H54 (cell line): ENCODE measurements at regions not wholly inside any gene's neighbourhood (a gene's known extent, or its start where the extent isn't known, plus 50 kb on each side); places are given as distances from the start of the nearest gene placed in this dataset.
A peak's percentile ranks its signal among the peaks of the same experiment; 100 is the strongest.

Source experiments
- DNase-seq: peaks from one replicate; pipeline ENCODE4 v3.0.0; 2011; ENCODE audit warnings: low spot score, mixed read lengths; ENCODE audit not compliant: insufficient read length
- FAIRE-seq: peaks from 3 replicates; lab custom pipeline; 2011; peaks lifted over from hg19 to GRCh38; lab: Jason Lieb, UNC
- POLR2A ChIP-seq: IDR thresholded peaks from 2 replicates; pipeline ENCODE4 v1.6.1; 2011; ENCODE audit warnings: low read depth, mild to moderate bottlenecking, low read length

DNA sequence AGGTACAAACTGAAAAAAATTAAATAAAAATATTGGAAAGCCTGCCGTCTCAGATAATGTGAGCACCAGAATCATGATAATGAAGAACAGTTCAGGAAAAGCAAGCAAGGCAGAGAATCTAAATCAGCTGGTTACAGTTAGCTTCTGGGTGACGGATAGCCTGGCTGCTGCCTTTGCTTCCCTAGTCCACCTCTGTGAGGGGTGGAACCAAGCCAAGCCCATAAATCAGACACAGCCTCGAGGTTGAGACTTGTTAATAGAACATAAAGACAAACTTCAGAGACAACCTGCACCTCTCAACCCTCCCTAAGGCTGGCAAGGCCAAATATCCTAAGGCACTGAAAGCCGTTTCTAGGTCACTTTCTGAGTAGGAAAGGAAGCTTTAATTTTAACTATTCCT is 334.7 kb upstream of the SLC39A10 start:
- FAIRE-seq (no peak), DNase-seq (no peak)
- TF ChIP-seq POLR2A: no peak

DNA sequence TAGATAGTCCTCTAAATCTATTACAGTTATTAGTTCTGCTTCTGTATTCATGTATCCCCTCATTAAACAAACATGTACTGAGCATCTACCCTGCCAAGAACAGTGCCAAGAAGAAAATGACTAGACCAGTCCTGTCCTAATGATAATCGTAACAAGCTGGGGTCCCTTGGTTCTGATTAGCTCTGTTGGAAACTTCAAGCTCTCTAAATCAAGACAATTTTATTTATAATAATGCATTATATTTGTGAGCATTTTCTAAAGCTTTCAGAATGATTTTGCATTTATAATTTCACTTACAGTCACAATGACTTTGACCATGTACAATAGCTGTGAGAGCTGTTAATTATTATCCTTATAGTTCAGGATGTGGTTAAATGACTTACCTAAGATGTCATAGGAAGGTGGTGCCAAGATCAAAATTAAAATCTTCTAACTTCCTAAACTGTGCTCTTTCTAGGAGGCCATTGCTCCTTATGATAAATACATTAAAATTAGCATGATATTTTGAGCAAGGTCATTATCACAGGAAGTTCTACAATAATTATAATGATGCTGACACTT is 336.5 kb upstream of the SLC39A10 start:
- no peak for FAIRE-seq
- no peak for TF ChIP-seq POLR2A
- DNase-seq: no peak

DNA sequence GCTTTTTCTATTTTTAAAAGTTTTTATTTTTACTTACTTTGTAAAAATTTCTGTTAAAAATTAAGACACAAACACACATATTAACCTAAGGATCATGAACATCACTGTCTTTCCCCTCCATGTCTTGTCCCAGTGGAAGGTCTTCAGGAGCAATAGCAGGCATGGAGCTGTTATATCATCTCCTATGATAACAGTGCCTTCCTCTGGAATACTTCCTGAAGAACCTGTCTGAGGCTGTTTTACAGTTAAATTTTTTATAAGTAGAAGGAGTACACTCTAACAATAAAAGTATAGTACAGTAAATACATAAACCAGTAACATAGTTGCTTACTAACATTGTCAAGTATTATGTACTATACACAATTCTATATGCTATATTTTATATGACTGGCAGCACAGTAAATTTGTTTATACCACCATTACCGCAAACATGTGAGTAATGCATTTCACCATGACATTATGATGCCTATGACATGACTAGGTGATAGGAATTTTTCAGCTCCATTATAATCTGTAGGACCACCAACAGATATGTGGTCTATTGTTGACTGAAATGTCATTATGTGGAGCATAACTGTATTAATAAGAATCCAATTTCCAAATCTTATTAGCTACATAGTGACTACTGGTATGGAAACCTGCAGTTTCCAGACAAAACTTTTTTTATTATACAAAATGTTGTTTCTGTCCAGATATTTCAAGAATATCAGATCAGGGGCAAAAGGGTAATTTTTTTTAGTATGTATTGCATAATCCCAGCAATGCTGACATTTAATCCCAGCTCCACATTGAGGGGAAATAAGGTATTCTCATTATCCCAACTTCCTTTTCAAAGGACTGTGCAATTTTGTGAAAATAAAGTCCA is 337.2 kb upstream of the SLC39A10 start:
- FAIRE-seq (no peak), DNase-seq (no peak)
- no peak for TF ChIP-seq POLR2A

DNA sequence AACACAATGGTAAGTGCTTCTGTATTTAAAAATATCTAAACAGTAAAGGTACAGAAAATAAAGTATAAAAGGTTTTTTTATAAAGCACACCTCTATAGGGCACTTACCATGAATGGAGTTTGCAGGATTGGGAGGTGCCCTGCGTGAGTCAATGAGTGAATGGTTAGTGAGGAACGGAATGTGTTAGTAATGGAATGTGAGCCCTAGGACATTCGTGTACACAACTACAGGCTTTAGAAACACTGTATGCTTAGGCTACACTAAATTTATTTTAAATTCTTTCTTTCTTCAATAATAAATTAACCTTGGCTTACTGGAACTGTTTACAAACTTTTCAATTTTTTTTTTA is 337.9 kb upstream of the SLC39A10 start:
- no peak for TF ChIP-seq POLR2A
- peak; percentile 6 for DNase-seq
- peak; percentile 60 for FAIRE-seq

DNA sequence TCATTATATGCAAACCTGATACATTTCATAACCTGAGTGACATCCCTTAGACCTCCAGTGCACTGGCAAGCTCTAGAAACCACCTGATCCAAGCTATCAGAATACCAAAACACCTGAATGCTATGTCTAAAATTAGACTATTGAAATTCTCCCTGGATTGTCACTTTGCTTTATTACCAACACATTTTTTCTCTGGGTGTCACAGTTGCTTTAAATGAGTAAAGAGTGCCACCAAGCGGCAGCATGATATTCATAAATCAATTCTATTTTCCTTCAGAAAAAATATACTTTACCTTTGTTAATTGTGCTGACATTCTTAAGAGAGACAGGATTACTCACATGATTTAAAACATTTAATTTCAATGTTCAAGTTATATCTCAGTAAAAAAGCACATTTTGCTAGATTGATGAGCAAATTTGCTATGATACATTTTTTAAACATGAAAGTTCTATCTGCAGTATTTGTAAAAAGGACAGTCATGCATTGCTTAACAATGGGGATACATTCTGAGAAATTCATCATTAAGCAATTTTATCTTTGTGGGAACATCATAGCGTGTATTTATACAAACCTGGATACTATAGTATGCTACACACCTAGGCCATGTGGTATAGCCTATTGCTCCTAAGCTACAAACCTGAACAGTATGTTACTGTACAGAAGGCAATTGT is 338.4 kb upstream of the SLC39A10 start:
- TF ChIP-seq POLR2A: no peak
- DNase-seq (no peak), FAIRE-seq (peak; percentile 75)

DNA sequence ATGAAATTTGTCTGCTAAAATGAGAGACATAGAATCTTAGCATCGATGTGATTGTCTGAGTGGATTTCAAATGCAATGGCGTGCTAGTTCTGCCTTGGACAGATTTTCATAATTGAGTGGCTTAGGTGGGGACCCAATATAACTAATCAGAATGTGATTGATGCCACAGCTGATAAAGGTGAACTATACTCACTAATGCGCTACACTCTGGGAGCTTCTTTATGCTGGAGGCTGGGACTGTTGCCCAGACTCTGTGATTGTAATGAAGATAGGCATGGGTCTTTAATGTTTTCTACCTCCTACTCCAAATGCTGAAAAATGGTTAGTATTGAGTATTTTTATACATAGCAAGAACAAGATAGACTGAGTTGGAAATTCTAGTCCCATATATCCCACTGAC is 339.5 kb upstream of the SLC39A10 start:
- no peak for TF ChIP-seq POLR2A

DNA sequence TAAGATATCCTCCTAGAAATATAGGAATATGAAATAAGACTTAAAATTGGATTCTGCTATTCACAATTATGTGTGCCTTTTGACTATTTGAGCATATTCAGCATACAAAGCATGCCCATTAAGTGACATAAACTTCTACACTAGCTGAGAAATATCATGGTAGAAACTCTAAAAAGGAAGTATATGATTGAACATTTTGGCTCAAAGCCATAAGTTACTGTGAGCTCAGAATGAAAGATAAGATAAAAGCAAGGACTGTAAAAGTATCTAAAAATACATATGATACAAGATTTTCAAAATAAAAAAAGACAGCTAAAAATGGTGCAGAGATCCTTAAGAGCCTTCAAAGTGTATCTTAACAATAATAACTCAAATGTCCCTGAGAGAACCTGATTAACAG is 340.5 kb upstream of the SLC39A10 start:
- FAIRE-seq: no peak
- DNase-seq: no peak
- no peak for TF ChIP-seq POLR2A

More for the DNA sequence above, 339.5 kb upstream of the SLC39A10 start:
- FAIRE-seq (no peak), DNase-seq (no peak)

DNA sequence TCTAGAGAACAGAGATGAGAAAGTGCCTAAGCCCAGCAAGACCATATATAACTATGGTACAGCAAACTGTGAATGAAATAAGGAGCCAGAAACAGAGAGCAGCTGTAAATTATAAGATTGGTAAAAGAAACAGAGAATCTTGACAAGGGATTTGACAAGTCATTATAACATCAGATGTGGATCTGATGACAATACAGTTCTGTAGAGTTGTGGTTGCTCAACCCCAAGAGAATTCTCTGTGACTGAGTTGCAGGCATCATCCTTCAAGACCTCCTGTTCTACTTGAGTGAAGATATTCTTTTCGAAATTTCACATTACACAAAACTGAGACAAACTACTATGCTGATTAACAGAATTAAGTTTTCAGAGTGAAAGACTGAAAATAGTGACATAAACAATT is 343.1 kb upstream of the SLC39A10 start:
- no peak for TF ChIP-seq POLR2A
- FAIRE-seq (peak; percentile 38), DNase-seq (no peak)

DNA sequence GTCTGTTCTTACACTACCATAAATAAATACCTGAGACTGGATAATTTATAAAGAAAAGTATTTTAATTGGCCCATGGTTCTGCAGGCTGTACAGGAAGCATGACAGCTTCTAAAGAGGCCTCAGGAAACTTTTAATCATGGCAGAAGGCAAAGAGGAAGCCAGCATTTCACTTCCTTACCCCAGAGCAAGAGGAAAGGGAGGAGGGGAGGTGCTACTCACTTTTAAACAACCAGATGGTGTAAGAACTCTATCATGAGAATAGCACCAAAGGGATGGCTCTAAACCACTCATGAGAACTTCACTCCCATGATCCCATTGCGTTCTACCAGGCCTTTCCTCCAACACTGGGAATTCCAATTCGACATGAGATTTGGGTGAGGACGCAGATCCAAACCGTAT is 344.4 kb upstream of the SLC39A10 start:
- no peak for DNase-seq
- TF ChIP-seq POLR2A: no peak
- no peak for FAIRE-seq

DNA sequence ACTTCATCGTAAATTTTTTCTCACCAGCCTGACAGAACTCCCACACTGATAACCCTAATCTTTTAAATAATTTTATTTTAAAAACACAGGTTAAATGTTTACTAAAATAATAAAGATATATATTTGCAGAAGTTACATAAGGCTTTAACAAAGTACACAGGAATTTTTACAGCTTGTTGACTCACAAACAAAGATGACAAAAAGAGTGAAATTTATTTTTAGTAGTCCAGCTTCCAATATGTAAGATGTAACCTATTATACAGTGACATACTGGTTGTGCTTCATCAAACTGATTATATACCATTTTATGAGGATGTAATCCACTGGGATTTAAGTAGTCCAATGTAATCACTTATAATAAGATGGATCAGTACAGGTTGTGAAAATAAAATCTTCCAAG is 348.9 kb upstream of the SLC39A10 start:
- DNase-seq (no peak), FAIRE-seq (no peak)
- no peak for TF ChIP-seq POLR2A

DNA sequence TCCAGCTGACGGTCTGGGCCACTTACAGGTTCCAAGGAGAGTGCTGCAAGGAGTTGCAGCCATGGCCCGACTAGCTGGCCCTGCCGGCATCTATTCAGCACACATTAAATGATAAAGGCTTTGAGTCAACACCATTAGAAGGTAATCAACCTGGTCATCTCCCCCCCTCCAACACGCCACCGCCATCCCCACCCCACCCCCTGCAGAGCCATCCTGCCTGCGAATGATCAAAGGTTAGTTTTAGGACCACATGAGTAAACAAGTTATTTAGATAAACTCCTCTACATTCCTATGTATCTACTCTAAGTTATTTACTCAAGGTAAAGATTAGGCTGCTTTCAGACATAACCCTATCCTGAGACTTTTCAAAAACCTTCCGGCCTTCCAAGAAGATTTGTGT is 349.3 kb upstream of the SLC39A10 start:
- FAIRE-seq (no peak), DNase-seq (no peak)
- no peak for TF ChIP-seq POLR2A

DNA sequence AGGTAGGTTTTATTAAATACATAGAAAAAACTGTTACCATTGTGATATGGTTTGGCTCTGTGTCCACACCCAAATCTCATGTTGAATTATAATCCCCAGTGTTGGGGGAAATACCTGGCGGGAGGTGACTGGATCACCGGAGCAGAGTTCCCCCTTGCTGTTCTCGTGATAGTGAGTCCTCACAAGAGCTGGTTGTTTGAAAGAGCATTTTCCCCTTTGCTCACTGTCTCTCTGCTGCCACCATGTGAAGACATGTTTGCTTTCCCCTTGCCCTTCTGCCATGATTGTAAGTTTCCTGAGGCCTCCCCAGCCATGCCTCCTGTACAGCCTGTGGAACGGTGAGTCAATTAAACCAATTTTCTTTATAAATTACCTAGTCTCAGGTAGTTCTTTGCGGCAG is 352.7 kb upstream of the SLC39A10 start:
- DNase-seq (no peak), FAIRE-seq (no peak)
- TF ChIP-seq POLR2A: no peak

DNA sequence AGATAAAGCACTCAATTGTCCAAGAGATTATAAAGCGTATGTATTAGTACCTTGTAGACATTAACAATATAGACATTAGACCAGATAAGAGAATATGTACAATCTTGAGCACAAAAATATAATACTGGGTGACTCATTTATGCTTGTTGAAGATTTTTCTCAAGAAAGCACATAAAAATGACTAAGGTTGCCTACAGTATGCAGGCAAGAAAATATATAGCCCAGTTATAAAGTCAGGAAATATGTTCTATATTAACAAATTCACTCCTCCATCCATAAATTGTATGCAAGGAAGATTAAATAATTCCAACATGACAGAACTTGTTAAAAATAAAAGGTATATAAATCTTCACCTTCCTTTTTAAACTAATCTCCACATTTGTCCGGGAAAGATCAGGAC is 356.4 kb upstream of the SLC39A10 start:
- DNase-seq: no peak
- TF ChIP-seq POLR2A: no peak
- FAIRE-seq: no peak

DNA sequence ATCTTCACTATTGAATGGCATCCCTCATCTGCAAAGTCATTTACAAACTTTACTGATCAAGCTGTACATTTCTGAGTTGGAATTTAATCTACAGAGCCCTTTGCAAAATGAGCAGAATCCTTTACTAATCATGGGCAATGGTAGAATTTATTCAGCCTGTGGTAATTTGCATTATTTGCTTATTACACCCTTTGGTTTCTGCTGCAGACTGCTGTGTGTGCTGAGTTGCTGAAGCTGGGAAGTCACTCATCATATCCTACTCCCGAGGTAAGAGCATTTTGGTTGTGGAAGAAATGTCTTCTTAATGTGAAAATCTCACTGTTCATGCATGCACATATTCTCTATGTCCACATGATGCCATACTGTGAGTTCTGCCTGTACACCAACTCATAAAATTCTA is 357.4 kb upstream of the SLC39A10 start:
- FAIRE-seq (no peak), DNase-seq (no peak)
- no peak for TF ChIP-seq POLR2A
